ENCODE measurements at regions not wholly inside any gene's neighbourhood (a gene's known extent, or its start where the extent isn't known, plus 50 kb on each side); places are given as distances from the start of the nearest gene placed in this dataset.

GRCh38 chr15:97597801-97598200 lies 362.7 kb upstream of the ARRDC4 start:
- H3K27me3 ChIP-seq (ENCODE audit: control insufficient read depth in 2 of 2, insufficient read depth in 2 of 2, low read length in 2 of 2) = no peaks in the 10 kb centered on the region
- H3K4me1 ChIP-seq (replicated peaks in 1 of 2; ENCODE audit: control insufficient read depth in 2 of 2, insufficient read depth in 2 of 2, low read length in 2 of 2) = no peaks in the 10 kb centered on the region
- H3K4me3 ChIP-seq = no peak overlapping the region
- H3K79me2 ChIP-seq (ENCODE audit: control insufficient read depth, insufficient read depth, low read length) = no peaks in the 10 kb centered on the region
- no peaks in the 10 kb centered on the region for H3K9me3 ChIP-seq (replicated peaks; ENCODE audit: control insufficient read depth, insufficient read depth, low read depth, low read length)
- no peaks in the 10 kb centered on the region for H3K9me1 ChIP-seq (ENCODE audit: control insufficient read depth, insufficient read depth, low read length)
- H3K27ac ChIP-seq (ENCODE audit: extremely low read depth, low read depth, low read length) = no peak overlapping the region
- H2AFZ ChIP-seq (ENCODE audit: low read depth, low read length) = no peak overlapping the region
- no peak for DNase-seq (ENCODE audit: extremely low read depth in 1 of 4, low spot score in 3 of 4)
- no peak for FAIRE-seq
- no peak overlapping the region for H3K4me2 ChIP-seq (ENCODE audit: insufficient read depth, low read length)
- ChIA-PET POLR2A (no interaction called here), CTCF (ENCODE audit: low intra/inter-chr PET ratio) (no interaction called here)
- in situ Hi-C loops (cut with MboI) (no loop called here), intact Hi-C loops (cut with micrococcal nuclease) (no loop called here)
- no peaks in the 10 kb centered on the region for H4K20me1 ChIP-seq (replicated peaks; ENCODE audit: control insufficient read depth, insufficient read depth, low read length)
- ATAC-seq = no peak
- 2% methylated on average over 5 of the region's 5 CpGs for WGBS (ENCODE audit: insufficient coverage, low coverage, missing lambda C conversion rate)
- no peak for TF ChIP-seq OTX1 (CRISPR knock-in tag; IDR thresholded peaks at IDR 0.05)
- TF ChIP-seq SIX5 (IDR thresholded peaks at IDR 0.05; ENCODE audit: borderline replicate concordance in 1 of 2, insufficient read depth in 1 of 2, low read depth in 1 of 2, low read length in 2 of 2) = no peak
- no peaks in the 10 kb centered on the region for H3K36me3 ChIP-seq (ENCODE audit: control insufficient read depth, insufficient read depth, low read length)
- BruUV-seq (replicated peaks) = no TSS peak
- H3K9ac ChIP-seq (ENCODE audit: insufficient read depth in 1 of 2, low read depth in 2 of 2, low read length in 2 of 2) = no peak overlapping the region

- ChIA-PET CTCF (ENCODE audit: low intra/inter-chr PET ratio) (no interaction called here), POLR2A (no interaction called here)
- Histone ChIP-seq H3K36me3 (ENCODE audit: control insufficient read depth, insufficient read depth, low read length) (no peaks in the 10 kb centered on the region), H3K27ac (ENCODE audit: extremely low read depth, low read depth, low read length) (no peak overlapping the region), H3K9ac (ENCODE audit: insufficient read depth in 1 of 2, low read depth in 2 of 2, low read length in 2 of 2) (no peak overlapping the region), H3K9me3 (replicated peaks; ENCODE audit: control insufficient read depth, insufficient read depth, low read depth, low read length) (no peaks in the 10 kb centered on the region), H3K4me2 (ENCODE audit: insufficient read depth, low read length) (no peak overlapping the region), H4K20me1 (replicated peaks; ENCODE audit: control insufficient read depth, insufficient read depth, low read length) (no peaks in the 10 kb centered on the region), H3K4me1 (replicated peaks in 1 of 2; ENCODE audit: control insufficient read depth in 2 of 2, insufficient read depth in 2 of 2, low read length in 2 of 2) (no peaks in the 10 kb centered on the region), H2AFZ (ENCODE audit: low read depth, low read length) (no peak overlapping the region), H3K27me3 (ENCODE audit: control insufficient read depth in 2 of 2, insufficient read depth in 2 of 2, low read length in 2 of 2) (no peaks in the 10 kb centered on the region), H3K79me2 (ENCODE audit: control insufficient read depth, insufficient read depth, low read length) (no peaks in the 10 kb centered on the region), H3K4me3 (no peak overlapping the region), H3K9me1 (ENCODE audit: control insufficient read depth, insufficient read depth, low read length) (no peaks in the 10 kb centered on the region)
- no peak for FAIRE-seq
- DNase-seq (ENCODE audit: extremely low read depth in 1 of 4, low spot score in 3 of 4) = no peak
- no peak for ATAC-seq
- BruUV-seq (replicated peaks) = no TSS peak
- intact Hi-C loops (cut with micrococcal nuclease) = no loop called here
- 2% methylated on average over 6 of the region's 6 CpGs for WGBS (ENCODE audit: insufficient coverage, low coverage, missing lambda C conversion rate)
- in situ Hi-C loops (cut with MboI) = no loop called here
- no peak for TF ChIP-seq VEZF1 (CRISPR knock-in tag; IDR thresholded peaks at IDR 0.05)
- TF ChIP-seq MTA2 (IDR thresholded peaks at IDR 0.05; ENCODE audit: low read depth) = no peak
- TF ChIP-seq MEIS2 (IDR thresholded peaks at IDR 0.05; ENCODE audit: partially characterized antibody) = no peak
- no peak for TF ChIP-seq ZFP1 (CRISPR knock-in tag; IDR thresholded peaks at IDR 0.05)
- TF ChIP-seq SRSF1 (IDR thresholded peaks at IDR 0.05; ENCODE audit: low read depth, low read length) = no peak
- TF ChIP-seq ZKSCAN3 (CRISPR knock-in tag; IDR thresholded peaks at IDR 0.05) = no peak
- TF ChIP-seq E2F1 (CRISPR knock-in tag; IDR thresholded peaks at IDR 0.05) = no peak
- no peak for TF ChIP-seq ZNF778 (CRISPR knock-in tag; IDR thresholded peaks at IDR 0.05)
- TF ChIP-seq ZBTB34 (CRISPR knock-in tag; IDR thresholded peaks at IDR 0.05) = no peak
- no peak for TF ChIP-seq HSF4 (CRISPR knock-in tag; IDR thresholded peaks at IDR 0.05; ENCODE audit: borderline replicate concordance)
- no peak for TF ChIP-seq MAFG (tag; conservative IDR thresholded peaks at IDR 0.05)
Observed at GRCh38 chr15:97598353-97598798, 362.1 kb upstream of the ARRDC4 start.

All from K562 (cell line).